NCI-H1417 (cell line): ENCODE measurements at regions not wholly inside any gene's neighbourhood (a gene's known extent, or its start where the extent isn't known, plus 50 kb on each side); places are given as distances from the start of the nearest gene placed in this dataset.
"Not testable (repeated sequence)": the region's sequence is repeated elsewhere in the genome, so short reads cannot be mapped to it uniquely, and the experiment has no call there.

Experiments used
- DNase-seq, 3 experiments: peaks; one replicate each; lab custom pipeline; 2025; lab: John Stamatoyannopoulos, UW

DNA sequence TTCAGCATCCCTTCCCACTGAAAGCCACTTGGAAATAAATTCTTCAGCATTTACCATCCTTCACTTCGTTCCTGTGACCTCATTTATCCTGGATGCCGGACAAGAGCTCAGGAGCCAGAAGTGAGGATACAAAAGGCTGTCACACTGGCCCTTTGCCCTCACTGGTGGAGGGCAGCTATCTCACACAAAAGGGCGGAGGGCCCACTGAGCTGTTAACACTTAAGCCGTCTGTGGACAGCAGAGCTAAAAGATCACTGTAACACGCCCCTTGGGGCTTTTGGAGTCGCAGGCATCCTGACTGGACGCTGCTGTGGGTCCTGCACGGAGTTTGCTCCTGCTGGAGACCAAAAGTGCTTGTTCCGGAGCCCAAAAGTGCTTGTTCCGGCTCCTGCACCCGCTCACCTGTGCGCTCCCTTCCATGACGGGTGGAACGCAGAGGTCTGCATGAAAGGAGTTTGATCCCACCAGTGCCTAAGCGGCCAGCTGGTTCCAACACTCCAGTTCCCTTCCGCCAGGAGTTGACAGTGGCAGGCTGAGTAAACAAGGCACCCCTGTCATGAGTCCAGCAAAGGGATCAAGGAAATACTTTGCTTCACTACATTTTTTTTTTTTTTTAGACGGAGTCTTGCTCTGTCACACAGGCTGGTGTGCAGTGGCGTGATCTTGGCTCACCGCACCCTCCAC, 572.0 kb upstream of the LINC00305 start:
- DNase-seq, result no peak

- no peak for DNase-seq
Measured at GRCh38 chr18:64718808-64719207, 569.9 kb upstream of the LINC00305 start.

DNA sequence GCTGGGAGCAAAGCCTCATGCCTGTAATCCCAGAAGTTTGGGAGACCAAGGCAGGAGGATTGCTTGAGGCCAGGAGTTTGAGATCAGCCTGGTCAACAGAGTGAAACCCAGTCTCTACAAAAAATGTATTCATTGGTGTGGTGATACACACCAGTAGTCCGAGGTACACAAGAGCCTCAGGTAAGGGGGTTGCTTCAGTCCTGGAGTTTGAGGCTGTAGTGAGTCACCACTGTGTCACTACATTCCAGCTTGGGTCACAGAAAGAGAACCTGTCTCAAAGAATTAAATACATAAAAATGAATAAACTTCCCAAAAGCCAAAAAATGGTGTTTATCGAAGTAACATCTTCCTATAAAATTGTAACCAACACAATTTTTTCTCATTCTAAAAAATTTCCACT, 568.1 kb upstream of the LINC00305 start:
- DNase-seq, result no peak

- DNase-seq, result no peak
Measured at GRCh38 chr18:64714086-64714485, 565.2 kb upstream of the LINC00305 start.

- no peak for DNase-seq
Measured at GRCh38 chr18:64713284-64713683, 564.4 kb upstream of the LINC00305 start.

DNA sequence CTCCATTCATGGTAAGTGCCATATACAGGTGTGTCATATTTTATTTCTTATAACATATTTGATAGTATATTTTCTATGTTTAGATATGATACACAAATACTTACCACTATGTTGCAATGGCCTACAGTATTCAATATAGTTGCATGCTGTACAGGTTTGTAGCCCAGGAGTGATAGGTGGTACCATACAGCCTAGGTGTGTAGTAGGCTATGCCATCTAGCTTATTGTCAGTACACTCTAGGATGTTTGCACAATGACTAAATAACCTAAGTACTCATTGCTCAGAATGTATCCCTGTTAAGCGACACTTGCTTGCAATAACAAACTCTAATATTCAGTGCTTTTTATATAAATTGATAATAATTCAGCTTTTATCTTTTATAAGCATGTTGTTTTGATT, 563.1 kb upstream of the LINC00305 start:
- DNase-seq, result no peak

DNA sequence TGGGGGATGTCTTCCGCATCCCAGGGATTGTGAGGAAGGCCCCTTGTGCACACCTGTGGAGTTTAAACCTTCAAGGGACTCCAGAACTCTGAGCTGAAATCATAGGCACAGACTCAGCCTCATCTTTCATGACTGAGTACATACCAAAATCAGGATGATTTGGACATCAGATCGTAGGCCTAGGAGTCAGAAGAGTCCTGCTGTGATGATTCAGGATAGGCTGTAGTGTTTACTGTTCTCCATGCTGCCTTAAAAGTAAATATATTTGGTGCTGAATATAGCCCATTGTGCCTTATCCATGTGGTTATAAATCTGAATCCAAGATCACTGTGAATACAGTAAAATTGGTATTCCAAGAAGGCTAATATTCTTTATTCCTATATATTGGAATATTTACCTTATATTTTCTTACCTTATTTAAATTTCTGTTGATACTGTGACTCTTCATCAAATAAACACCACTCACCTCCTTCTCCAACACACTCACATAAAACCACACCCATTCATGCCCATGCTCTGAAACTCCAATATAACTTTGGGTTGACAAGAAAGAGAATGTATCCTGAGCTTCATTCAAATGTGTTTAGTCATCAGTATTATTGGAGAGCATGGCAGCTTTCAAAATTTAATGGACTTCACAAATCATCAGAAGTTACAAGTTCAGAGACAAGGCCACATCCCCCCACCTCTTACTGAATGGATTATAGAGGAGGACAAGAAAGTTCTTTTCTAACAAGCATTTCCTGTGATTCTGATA, 561.4 kb upstream of the LINC00305 start:
- no peak for DNase-seq

DNA sequence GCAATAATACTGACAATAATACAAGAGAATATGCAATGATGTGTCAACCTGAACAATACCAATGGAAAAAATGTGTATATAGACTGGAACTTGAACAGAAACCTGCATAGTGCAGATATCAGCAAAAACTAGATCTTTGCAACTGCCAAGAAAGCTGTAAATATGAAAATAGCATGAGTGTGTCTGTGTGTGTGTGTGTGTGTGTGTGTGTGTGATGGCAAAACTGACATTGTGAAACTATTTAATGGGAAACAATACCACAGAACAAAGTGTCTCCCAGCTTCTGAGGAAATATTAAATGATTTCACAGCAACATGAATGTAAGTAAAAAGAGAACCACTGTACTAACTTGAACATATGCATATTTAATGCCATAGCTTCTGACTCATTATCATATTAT, 558.2 kb upstream of the LINC00305 start:
- DNase-seq, result no peak

GRCh38 chr18:64699081-64699480, 550.2 kb upstream of the LINC00305 start:
- DNase-seq, result no peak

DNA sequence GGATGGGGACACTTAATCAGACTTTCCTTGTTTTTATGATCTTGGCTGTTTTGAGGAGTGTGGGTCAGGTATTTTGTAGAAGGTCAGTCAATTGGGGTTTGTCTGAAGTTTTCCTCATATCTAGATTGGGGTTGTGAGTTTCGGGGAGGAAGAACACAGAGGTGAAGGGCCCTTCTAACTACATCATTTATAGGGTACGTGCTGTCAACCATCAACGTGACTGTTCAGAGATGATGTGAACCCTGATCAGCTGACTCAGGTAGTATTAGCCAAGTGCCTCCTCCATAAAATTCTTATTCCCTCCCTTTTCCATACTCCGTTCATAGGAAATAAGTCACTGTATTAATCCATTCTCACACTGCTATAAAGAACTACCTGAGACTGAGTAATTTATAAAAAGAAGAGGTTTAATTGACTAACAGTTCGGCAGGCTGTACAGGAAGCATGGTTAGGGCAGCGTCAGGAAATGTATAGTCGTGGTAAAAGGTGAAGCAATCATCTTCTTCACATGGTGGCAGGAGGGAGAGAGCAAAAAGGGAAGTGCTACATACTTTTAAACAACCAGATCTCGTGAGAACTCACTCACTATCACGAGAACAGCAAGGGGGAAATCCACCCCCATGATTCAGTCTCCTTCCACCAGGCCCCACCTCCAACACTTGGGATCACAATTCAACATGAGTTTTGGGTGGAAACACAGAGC, 547.1 kb upstream of the LINC00305 start:
- no peak for DNase-seq

GRCh38 chr18:64693766-64694165, 544.9 kb upstream of the LINC00305 start:
- no peak for DNase-seq

GRCh38 chr18:64692826-64693225, 543.9 kb upstream of the LINC00305 start:
- no peak for DNase-seq

DNA sequence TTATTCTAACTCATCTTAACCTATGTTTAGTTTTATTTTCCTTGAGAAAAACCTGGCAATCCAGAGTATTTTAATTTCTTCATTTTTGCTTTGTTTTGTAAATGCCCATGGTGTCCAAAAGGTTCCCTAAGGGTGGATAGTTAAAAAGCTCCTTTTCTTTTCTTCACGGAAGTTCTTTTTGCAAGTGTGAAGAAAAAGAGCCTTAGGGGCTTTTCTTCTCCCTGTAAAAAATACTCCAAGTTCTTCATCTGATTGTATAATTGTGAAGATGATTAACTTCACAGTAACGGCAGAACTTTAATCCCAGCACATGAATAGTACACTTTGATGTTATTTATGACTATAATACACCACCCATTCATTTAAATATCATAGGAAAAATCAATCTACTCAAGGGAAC, 530.2 kb upstream of the LINC00305 start:
- no peak for DNase-seq

- peak in 2 of 3 experiments; percentile 26 to 52 for DNase-seq
Measured at GRCh38 chr18:64678048-64678447, 529.2 kb upstream of the LINC00305 start.

GRCh38 chr18:64674694-64675093, 525.8 kb upstream of the LINC00305 start:
- peak in 1 of 3 experiments; percentile 2 for DNase-seq

DNA sequence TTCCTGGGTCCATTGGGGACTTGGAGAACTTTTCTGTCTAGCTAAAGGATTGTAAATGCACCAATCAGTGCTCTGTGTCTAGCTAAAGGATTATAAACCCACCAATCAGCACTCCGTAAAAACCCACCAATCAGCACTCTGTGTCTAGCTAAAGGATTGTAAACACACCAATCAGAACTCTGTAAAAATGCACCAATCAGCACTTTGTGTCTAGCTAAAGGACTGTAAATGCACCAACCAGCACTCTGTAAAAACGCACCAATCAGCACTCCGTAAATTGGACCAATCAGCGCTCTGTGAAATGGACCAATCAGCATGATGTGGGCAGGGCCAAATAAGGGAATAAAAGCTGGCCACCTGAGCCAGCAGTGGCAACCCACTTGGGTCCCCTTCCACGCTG, 522.4 kb upstream of the LINC00305 start:
- DNase-seq, result not testable (repeated sequence)

- DNase-seq, result peak in 1 of 3 experiments; percentile 28
Measured at GRCh38 chr18:64668461-64668962, 519.6 kb upstream of the LINC00305 start.

DNA sequence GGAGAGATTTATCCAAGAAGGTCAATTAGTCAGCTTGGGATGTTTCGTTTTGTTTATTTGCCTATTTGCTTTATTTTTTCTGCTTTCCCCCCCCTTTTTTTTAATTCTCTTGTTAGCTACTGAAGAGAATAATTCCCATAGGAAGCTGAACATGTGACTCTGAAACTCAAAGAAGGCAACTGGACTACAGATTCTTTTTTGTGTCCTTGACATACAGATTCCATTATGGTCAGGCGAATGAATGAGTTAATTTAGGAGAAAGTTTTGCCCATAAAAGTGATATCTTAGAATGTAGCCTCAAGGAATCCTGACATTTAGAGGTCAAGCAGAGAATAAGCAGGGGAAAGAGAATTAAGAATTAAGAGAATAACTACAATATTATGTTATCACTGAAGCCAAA, 514.2 kb upstream of the LINC00305 start:
- DNase-seq, result no peak

DNA sequence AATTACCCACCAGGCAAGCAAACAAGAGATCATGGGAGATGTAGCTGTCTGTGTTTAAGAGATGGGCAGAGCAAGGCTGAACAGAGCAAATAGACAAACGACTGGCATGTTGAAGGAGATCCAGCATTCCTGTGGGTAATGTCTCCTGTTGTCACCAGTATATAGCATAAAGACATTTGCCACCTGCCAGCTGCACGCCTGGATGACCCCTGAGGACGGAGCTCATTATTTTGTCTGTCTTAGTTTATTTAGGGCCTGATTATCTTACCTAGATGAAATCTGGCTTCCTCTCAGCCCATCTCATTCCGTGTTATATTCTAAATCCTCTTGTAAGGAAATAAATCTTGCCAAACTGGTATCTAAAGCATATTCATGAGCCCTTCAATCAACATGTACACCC, 510.3 kb upstream of the LINC00305 start:
- peak; percentile 31 to 68 (median 48) for DNase-seq

DNA sequence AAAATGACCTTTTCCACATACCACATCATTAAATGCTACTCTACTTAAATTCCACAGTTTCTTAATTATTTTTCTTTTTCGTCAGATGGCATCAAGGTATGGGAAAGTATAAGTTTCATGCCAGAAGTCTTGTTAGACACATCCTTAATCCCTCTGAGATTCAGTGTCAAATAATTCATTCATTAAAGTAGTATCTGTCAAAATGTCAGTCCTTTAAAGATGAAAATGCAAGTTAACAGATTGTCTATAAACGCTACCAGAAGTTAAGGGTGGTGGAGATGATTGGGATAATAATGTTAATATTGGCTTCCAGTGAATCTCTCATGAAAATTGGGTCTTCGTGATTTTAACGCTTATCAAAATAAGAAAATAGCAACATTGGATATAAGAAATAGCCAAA, 504.2 kb upstream of the LINC00305 start:
- no peak for DNase-seq

DNA sequence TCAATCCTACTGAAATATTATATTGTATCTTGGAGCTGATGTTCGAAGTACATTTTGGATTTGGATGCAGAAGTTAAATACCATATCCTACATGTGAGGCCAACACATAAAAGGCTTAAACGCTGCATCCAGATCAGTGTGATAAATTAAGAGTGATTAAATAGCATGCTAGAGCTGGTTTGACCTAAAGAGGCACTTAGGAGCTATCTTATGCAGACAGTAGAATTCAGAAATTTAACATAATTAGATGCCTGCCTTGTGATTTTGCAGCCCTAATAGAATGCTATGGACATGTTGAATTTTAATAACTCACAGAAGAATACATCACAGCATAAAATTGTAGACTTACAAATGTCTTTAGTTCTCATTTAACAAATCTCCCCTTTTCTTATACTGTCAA, 501.2 kb upstream of the LINC00305 start:
- DNase-seq, result peak in 1 of 3 experiments; percentile 65

DNA sequence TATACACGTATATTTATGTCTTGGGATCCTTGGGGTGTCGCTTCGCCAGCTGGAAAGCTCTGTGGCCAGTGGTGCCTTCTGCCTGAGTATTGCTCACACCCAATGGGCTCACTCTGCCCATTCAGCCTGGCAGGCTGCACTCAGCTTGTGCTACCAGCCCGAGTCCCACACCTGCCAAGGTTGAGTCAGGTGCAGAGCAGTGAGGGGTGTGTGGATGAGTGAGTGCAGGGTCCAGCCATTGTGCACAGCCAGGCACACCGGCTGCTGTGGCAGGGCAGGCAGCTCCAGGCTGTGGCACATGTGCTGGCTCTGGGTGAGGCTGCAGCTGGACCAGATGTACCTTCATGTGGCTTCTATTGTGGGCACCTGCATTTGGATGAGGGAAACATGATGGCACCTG, 496.9 kb upstream of the LINC00305 start:
- DNase-seq, result no peak

DNA sequence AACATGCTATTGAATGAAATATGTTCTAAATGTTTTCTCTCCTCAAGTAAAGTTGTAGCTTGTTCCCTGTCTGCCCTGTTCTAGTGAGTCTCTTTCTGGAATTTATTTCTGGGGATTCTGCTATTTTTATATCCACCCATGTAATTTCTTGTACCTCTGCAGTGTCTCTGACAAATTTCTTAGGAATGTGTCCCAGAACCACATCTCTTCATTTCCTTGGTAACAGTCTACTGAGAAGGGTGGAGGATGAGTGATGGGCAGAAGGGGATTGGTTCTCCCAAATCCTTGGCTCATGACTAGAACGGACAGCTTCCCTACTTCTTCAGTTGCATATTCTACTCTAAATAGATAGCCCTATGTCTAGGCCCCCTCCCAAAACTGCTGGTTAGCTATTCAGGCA, 490.6 kb upstream of the LINC00305 start:
- no peak for DNase-seq
